ENCODE measurements at regions not wholly inside any gene's neighbourhood (a gene's known extent, or its start where the extent isn't known, plus 50 kb on each side); places are given as distances from the start of the nearest gene placed in this dataset.

DNA sequence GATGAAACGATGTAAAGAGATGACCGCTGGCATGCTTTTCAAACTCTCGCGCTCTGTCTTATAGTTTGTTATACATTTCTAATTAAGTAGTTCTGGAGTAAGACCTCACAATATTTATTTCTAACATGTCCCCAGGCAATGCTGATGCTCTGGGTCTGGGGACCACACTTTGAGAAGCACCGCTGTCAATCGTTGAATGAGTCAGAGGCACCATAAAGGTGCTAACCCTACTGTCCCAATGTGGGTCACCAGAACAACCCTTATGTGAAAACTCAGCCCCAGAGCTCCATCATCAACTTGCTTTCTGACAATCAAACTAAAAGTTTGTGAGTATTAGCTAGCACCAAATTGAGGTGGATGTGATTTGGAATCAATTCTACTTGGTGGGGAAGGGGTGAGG, 284.1 kb upstream of the PRKCQ start:
- Histone ChIP-seq H3K36me3 (ENCODE audit: control insufficient read depth in 2 of 2, extremely low read depth in 1 of 2, insufficient read depth in 2 of 2, low read length in 2 of 2) (no peaks in the 10 kb centered on the region), H3K9me1 (replicated peaks; ENCODE audit: control insufficient read depth, extremely low read depth, insufficient read depth, low read length) (no peaks in the 10 kb centered on the region), H3K4me3 (replicated peaks in 1 of 3; ENCODE audit: insufficient read depth in 1 of 3, low read depth in 1 of 3, low read length in 3 of 3) (no peak overlapping the region), H3K27me3 (ENCODE audit: control insufficient read depth in 2 of 2, insufficient read depth in 2 of 2, low read length in 2 of 2) (no peaks in the 10 kb centered on the region), H3K79me2 (ENCODE audit: control insufficient read depth, insufficient read depth, low read length) (no peaks in the 10 kb centered on the region), H3K4me2 (ENCODE audit: insufficient read depth, low read length) (no peak overlapping the region), H3K27ac (ENCODE audit: insufficient read depth, low read depth, low read length) (no peak overlapping the region), H3K9ac (replicated peaks; ENCODE audit: extremely low read depth, insufficient read depth, low read length) (no peak overlapping the region), H4K20me1 (replicated peaks; ENCODE audit: control insufficient read depth, extremely low read depth, insufficient read depth, low read length) (no peaks in the 10 kb centered on the region), H2AFZ (ENCODE audit: low read depth, low read length) (no peak overlapping the region), H3K4me1 (ENCODE audit: control insufficient read depth, extremely low read depth, insufficient read depth, low read length) (no peaks in the 10 kb centered on the region), H3K9me3 (replicated peaks; ENCODE audit: control insufficient read depth, insufficient read depth, low read length) (no peaks in the 10 kb centered on the region)
- intact Hi-C loops (cut with micrococcal nuclease): no loop called here
- ChIA-PET CTCF (no interaction called here), POLR2A (no interaction called here)
- DNase-seq (ENCODE audit: low read depth, low spot score) (no peak), FAIRE-seq (no peak)
- no TSS peak for BruUV-seq (replicated peaks)
- dilution Hi-C loops (cut with MboI; ENCODE audit: extremely low pct_ligation_motif_present, low sequenced_read_pairs): no loop called here
- TF ChIP-seq, protein P1, sequence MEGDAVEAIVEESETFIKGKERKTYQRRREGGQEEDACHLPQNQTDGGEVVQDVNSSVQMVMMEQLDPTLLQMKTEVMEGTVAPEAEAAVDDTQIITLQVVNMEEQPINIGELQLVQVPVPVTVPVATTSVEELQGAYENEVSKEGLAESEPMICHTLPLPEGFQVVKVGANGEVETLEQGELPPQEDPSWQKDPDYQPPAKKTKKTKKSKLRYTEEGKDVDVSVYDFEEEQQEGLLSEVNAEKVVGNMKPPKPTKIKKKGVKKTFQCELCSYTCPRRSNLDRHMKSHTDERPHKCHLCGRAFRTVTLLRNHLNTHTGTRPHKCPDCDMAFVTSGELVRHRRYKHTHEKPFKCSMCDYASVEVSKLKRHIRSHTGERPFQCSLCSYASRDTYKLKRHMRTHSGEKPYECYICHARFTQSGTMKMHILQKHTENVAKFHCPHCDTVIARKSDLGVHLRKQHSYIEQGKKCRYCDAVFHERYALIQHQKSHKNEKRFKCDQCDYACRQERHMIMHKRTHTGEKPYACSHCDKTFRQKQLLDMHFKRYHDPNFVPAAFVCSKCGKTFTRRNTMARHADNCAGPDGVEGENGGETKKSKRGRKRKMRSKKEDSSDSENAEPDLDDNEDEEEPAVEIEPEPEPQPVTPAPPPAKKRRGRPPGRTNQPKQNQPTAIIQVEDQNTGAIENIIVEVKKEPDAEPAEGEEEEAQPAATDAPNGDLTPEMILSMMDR (IDR thresholded peaks at IDR 0.05; ENCODE audit: extremely low read depth in 1 of 2, insufficient read depth in 1 of 2, low read depth in 1 of 2, low read length in 2 of 2): no peak
- TF ChIP-seq POLR2AphosphoS5 (IDR thresholded peaks at IDR 0.05; ENCODE audit: insufficient read depth, low read depth, low read length) (no peak), JUN (IDR thresholded peaks at IDR 0.05; ENCODE audit: borderline replicate concordance, insufficient read depth, insufficient read length, low read depth) (no peak), MYC (IDR thresholded peaks at IDR 0.05; ENCODE audit: low read depth, low read length) (no peak), EZH2 (IDR thresholded peaks at IDR 0.05; ENCODE audit: borderline replicate concordance, low read depth, low read length, severe bottlenecking) (no peak), GATA2 (IDR thresholded peaks at IDR 0.05; ENCODE audit: insufficient read depth, insufficient read length, low read depth, low read length) (no peak), FOS (IDR thresholded peaks at IDR 0.05; ENCODE audit: borderline replicate concordance, insufficient read depth, low read length) (no peak), POLR2A (IDR thresholded peaks at IDR 0.05; ENCODE audit: low read depth, low read length) (no peak)
- TF ChIP-seq, protein P2, sequence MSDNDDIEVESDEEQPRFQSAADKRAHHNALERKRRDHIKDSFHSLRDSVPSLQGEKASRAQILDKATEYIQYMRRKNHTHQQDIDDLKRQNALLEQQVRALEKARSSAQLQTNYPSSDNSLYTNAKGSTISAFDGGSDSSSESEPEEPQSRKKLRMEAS (IDR thresholded peaks at IDR 0.05; ENCODE audit: insufficient read depth, insufficient read length): no peak
